UCSD-AML1 (cell line): ENCODE measurements at regions not wholly inside any gene's neighbourhood (a gene's known extent, or its start where the extent isn't known, plus 50 kb on each side); places are given as distances from the start of the nearest gene placed in this dataset.
"Not testable (repeated sequence)": the region's sequence is repeated elsewhere in the genome, so short reads cannot be mapped to it uniquely, and the experiment has no call there.

ENCODE experiments used
- DNase-seq: peaks from one replicate; lab custom pipeline; 2025; ENCODE audit not compliant: unreplicated experiment; lab: John Stamatoyannopoulos, UW

- DNase-seq: no peak
Observed at GRCh38 chr4:171378323-171378722, 434.9 kb upstream of the GALNTL6 start.

GRCh38 chr4:171376724-171377123, 436.5 kb upstream of the GALNTL6 start:
- DNase-seq: no peak

- DNase-seq: no peak
Observed at GRCh38 chr4:171353535-171353934, 459.7 kb upstream of the GALNTL6 start.

- no peak for DNase-seq
Observed at GRCh38 chr4:171348090-171348489, 465.1 kb upstream of the GALNTL6 start.

- DNase-seq: peak; percentile 15
Observed at GRCh38 chr4:171342646-171343045, 470.6 kb upstream of the GALNTL6 start.

- no peak for DNase-seq
Observed at GRCh38 chr4:171340258-171340657, 472.9 kb upstream of the GALNTL6 start.

- DNase-seq: no peak
Observed at GRCh38 chr4:171334549-171334948, 478.7 kb upstream of the GALNTL6 start.

GRCh38 chr4:171308661-171309060, 504.5 kb upstream of the GALNTL6 start:
- DNase-seq: no peak

- not testable (repeated sequence) for DNase-seq
Observed at GRCh38 chr4:171298048-171298718, 515.0 kb upstream of the GALNTL6 start.

- no peak for DNase-seq
Observed at GRCh38 chr4:171288816-171289432, 524.3 kb upstream of the GALNTL6 start.

GRCh38 chr4:171281359-171281758, 531.8 kb upstream of the GALNTL6 start:
- DNase-seq: no peak

- DNase-seq: no peak
Observed at GRCh38 chr4:171279131-171279530, 534.1 kb upstream of the GALNTL6 start.

GRCh38 chr4:171266671-171267070, 546.5 kb upstream of the GALNTL6 start:
- no peak for DNase-seq

- no peak for DNase-seq
Observed at GRCh38 chr4:171265190-171265818, 547.9 kb upstream of the GALNTL6 start.

- DNase-seq: no peak
Observed at GRCh38 chr4:171256223-171256622, 557.0 kb upstream of the GALNTL6 start.

GRCh38 chr4:171246948-171247347, 566.3 kb upstream of the GALNTL6 start:
- no peak for DNase-seq

GRCh38 chr4:171242831-171243230, 570.4 kb upstream of the GALNTL6 start:
- no peak for DNase-seq

GRCh38 chr4:171239196-171239595, 574.0 kb upstream of the GALNTL6 start:
- no peak for DNase-seq

- no peak for DNase-seq
Observed at GRCh38 chr4:171235521-171235920, 577.7 kb upstream of the GALNTL6 start.

GRCh38 chr4:171229354-171229753, 583.9 kb upstream of the GALNTL6 start:
- DNase-seq: not testable (repeated sequence)

- DNase-seq: no peak
Observed at GRCh38 chr4:171221181-171221580, 592.0 kb upstream of the GALNTL6 start.

- no peak for DNase-seq
Observed at GRCh38 chr4:171203425-171203824, 609.8 kb upstream of the GALNTL6 start.
